Coronary artery (tissue), 2 donors: ENCODE measurements at regions not wholly inside any gene's neighbourhood (a gene's known extent, or its start where the extent isn't known, plus 50 kb on each side); places are given as distances from the start of the nearest gene placed in this dataset.

Source experiments
- DNase-seq: peaks from one replicate; pipeline ENCODE4 v3.0.0-alpha.2; 2017; ENCODE audit warnings: low spot score
- H3K27ac ChIP-seq, 2 donors: fragments of 200-600 bp; sonication (generic); one replicate each; pipeline ENCODE4 v1.5.1; 2016 to 2019
- H3K4me3 ChIP-seq: fragments of 200-600 bp; sonication (generic); 2 replicates; pipeline ENCODE4 v1.5.1; 2016; ENCODE audit warnings: mild to moderate bottlenecking, moderate library complexity
- CTCF ChIP-seq: fragments of 200-600 bp; sonication (generic); IDR thresholded peaks from one replicate; pipeline ENCODE4 v1.5.1; 2019; ENCODE audit warnings: antibody characterized with exemption

- no peak for TF ChIP-seq CTCF
- H3K27ac ChIP-seq = no peak overlapping the region
- no peak overlapping the region for H3K4me3 ChIP-seq
- no peak for DNase-seq
These were observed 536.3 kb downstream of the TBC1D4 start for GRCh38 chr13:74945637-74946036.

DNA sequence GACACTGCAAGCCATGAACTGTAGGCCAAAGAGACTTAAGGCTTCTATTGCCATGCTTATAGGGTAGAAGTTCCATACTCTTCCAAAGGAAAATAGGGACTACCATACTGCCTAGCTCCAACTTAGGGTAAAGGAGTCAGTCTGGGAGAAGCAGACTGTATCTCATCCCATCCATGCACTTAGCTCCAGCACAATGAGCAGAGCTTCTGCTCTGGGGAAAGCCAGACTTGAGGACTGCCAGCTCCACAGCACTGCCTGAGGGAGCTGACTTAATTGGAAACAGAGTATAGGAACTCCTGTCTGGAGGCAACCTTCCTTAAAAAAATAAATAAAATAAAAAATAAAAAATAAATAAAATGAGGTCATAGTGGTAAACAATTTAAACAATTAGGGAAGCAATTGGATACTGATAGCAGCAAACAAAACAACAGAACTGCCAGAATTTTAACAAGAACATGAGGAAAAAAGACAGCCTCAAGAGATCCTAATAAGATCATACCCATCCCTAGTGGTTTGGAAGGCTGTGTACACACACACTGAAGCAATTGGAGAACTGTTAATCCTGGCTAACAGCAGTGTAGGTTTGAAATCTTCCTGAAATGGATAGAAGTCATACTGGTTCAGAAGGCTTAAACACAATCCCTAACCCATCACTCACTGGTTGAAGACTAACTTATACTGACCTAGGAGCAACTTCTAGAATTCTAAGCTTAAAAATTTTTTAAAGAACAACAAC, 550.1 kb downstream of the TBC1D4 start:
- no peak for DNase-seq
- no peak for TF ChIP-seq CTCF

GRCh38 chr13:74930402-74931165, 551.4 kb downstream of the TBC1D4 start:
- no peak for DNase-seq
- Histone ChIP-seq H3K4me3 (no peak overlapping the region), H3K27ac (no peak overlapping the region)
- no peak for TF ChIP-seq CTCF

More for the DNA sequence above, 550.1 kb downstream of the TBC1D4 start:
- Histone ChIP-seq H3K27ac (no peak overlapping the region), H3K4me3 (no peak overlapping the region)

GRCh38 chr13:74929436-74929835, 552.5 kb downstream of the TBC1D4 start:
- DNase-seq = no peak
- H3K4me3 ChIP-seq = no peak overlapping the region
- TF ChIP-seq CTCF = no peak
- no peak overlapping the region for H3K27ac ChIP-seq

DNA sequence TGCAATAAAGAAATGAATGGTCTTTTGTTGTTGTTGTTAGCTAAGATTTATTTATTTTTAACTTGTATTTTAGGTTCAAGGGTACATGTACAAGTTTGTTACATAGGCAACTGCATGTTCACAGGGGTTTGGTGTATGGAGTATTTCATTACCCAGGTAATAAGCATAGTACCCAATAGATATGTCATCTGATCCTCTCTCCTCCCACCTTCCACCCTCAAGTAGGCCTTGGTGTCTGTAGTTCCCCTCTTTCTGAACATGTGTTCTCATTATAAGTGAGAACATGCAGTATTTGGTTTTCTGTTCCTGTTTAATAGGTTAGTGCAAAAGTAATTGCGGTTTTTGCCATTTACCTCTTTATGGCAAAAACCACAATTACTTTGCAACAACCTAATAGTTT, 554.1 kb downstream of the TBC1D4 start:
- TF ChIP-seq CTCF = no peak
- no peak overlapping the region for H3K27ac ChIP-seq
- H3K4me3 ChIP-seq = no peak overlapping the region
- DNase-seq = no peak

DNA sequence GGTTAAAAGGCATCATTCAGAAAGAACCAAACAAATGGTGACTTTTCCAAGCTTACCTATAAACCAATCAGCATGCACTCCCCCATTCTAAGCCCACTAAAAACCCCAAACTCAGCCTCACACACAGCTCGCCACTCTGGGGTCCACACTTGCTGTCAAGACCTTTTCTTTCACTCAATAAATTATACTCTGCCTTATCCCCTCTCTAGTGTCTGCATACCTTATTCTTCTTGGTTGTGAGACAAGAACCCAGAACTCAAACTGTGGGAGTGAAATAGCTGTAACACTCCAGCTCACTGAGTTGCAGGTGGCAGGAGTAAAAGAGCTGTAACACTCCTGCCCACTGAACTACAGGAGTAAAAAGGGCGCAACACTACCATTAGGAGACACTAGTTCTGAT, 559.0 kb downstream of the TBC1D4 start:
- no peak for TF ChIP-seq CTCF
- no peak overlapping the region for H3K27ac ChIP-seq
- H3K4me3 ChIP-seq = no peak overlapping the region
- DNase-seq = no peak

GRCh38 chr13:74921326-74921725, 560.6 kb downstream of the TBC1D4 start:
- DNase-seq = no peak
- H3K4me3 ChIP-seq = no peak overlapping the region
- no peak overlapping the region for H3K27ac ChIP-seq
- no peak for TF ChIP-seq CTCF
